HG03108 (cell line): ENCODE measurements at regions not wholly inside any gene's neighbourhood (a gene's known extent, or its start where the extent isn't known, plus 50 kb on each side); places are given as distances from the start of the nearest gene placed in this dataset.

ENCODE experiments used
- ATAC-seq: cut with Tn5 transposase; IDR thresholded peaks from one replicate; pipeline ENCODE4 v1.9.1; 2021; ENCODE audit warnings: moderate library complexity; ENCODE audit not compliant: unreplicated experiment

DNA sequence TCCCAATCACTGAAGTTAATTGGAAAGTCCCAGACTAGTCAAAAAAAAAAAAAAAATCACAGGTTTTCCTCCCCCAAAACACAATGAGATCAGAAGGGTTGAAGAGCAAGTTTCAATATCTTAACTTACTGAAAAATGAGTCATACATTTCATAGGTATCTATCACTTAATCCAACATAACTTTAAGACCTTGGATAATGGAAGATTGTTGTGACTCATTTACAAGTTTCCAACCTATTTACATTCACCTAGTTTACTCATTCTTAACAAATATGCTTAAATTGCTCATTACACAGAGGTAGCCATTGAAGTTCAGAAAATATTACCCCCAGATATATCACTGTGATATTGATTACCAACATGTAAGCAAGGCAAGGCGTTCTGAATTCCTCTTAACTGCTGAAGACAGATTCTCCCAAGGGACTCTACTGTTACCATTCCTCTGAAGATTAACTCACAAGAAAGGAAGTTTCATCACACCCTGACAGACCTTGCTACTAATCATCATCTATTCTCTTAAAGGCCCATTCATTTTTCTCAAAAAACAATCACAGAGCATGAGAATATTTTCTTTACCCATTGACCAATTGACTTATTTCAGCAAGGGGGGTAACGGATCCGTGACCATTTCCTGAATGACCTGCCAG lies 563.8 kb downstream of the TLE1 start:
- ATAC-seq, result no peak

DNA sequence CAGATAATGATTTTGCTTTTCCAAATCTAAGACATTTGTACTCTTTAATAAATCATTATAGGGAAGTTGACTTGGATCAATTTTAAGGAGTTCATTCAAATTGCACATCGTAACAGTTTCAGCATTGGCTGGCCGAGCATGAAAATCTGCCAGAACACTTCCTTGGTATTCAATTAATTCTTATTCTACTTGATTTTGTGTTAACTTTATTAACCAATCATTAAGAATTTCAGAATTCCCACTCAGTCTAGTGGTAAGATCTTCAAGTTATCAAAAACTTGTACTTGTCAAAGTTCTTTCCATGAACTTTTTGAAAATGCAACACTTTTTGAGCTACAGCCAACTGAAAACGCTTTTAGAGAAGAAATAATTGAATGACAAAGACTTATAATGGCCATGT lies 565.8 kb downstream of the TLE1 start:
- ATAC-seq, result no peak

DNA sequence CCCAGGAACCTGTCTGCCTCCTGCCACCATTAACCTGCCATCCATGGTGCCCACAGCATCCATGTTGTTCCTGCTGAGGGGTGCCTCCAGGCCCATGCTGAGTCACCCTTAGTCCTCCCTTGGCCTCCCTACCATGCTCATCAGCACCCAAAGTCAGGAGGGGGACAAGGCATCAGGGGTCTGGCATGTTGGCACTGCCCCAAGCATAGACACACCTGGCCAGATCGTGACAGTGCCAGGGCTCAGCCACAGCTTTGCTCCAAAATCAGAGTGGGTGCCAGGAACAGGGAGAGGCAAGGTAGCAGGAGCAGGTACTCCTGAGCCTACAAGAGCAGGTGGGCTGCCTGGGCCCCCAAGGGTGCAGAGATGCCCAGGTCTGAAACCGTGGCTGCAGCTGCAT lies 566.6 kb downstream of the TLE1 start:
- no peak for ATAC-seq

- ATAC-seq, result no peak
Observed at GRCh38 chr9:81119591-81119990, 569.8 kb downstream of the TLE1 start.

- ATAC-seq, result no peak
Observed at GRCh38 chr9:81118416-81118815, 570.9 kb downstream of the TLE1 start.

DNA sequence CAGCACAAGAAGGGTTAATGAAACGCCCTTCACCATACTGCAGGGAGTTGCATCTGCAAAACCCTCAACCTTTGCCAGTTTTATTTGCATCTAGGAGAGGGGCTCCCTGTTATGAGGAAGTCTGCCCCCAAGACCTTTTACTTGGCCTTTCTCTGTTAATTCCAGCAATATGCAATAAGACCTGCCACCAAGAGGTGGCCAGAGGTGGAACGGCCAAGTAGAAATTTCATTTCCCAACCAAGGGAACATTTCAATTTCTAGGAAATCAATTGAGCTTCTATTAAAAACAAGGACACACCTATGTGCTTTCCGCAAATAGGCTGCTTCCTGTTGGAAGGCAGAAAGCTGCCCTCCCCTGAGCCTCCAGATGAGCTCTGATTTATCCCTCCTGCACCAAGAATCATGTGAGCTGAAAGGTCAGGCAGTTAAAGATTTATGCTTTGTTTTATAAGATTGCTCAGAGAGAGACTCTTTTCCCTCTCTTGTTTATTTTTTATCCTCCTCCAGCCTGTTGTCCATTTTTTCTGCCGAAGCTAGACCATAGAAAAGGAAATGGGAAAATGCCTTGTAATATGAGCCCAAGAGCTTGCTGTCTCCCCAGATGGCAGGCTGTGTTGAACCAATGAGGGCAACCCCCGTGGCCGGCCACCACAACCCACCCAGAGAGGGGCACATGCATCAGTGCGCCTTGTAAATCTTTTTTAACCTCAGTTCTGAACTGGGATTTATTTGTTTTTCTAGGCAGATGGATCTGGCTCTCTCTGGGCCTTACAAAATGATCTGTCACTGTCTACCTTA lies 572.8 kb downstream of the TLE1 start:
- ATAC-seq, result no peak

DNA sequence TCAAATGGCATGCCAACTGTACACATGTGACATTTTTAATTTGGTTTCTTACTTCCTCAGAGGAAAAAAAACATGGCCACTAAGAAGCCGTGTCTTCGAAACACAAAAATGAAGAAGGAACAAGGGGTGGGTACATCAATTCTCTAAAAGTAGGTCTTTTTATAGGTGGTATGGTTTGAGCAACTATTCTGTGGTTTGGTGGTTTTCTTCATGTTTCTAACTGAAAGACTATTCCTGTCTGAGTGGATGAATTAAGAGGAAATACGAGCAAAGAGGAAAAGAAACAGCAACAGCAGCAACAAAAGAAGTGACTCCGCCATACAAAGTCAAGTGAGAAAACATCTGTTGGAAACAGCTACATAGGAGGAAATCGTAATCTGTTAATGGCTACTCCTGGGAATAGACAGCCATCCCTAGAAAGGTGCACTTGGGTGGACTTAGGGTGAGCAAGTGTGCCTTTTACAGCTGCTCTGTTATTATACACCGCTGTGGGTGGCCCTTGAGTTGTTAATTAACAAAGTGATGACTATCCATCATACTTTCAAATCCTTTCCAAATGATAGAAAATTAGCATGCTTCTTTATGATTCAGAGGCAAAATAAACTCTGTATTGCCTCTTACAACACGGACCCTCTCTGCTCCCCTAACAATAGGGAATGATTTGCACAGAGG lies 575.8 kb downstream of the TLE1 start:
- ATAC-seq, result no peak

DNA sequence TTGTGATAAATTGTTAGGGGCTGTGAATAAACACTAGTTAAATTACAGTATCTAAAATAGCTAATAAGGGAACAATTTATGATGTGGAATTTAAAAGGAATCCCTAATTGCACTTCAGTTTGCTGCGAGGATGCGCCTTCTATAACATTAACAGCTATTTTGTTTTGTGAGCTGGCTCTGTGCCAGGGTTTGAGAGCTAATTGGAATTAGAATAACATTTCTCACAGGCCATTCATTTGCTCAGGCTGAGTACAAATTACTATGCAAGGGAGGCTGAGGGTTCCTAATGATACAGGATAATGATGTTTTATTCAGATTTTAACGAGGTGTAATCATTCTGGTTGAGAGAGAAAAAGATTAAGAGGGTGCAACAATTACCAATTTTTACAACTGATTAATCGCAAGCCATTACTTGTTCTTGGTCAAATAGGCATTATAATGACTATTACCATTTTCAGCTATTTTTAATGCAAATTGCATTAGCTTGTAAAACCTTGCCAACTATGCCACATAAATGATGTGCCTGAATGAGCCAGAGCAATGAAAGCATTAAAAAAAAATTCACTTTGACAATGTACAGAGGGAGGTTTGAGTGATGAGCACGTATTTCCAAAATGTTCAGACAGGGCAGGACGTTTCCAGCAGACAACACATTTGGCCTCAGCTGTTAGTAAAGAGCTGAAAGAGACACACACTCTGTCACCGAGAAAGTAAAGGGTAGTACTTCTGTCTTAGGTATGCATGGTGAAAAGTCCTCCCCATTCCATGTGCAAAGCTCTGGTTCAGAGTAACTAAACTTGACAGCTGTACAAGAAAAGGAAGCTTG lies 576.5 kb downstream of the TLE1 start:
- no peak for ATAC-seq

GRCh38 chr9:81108821-81109220 lies 580.5 kb downstream of the TLE1 start:
- ATAC-seq, result no peak

DNA sequence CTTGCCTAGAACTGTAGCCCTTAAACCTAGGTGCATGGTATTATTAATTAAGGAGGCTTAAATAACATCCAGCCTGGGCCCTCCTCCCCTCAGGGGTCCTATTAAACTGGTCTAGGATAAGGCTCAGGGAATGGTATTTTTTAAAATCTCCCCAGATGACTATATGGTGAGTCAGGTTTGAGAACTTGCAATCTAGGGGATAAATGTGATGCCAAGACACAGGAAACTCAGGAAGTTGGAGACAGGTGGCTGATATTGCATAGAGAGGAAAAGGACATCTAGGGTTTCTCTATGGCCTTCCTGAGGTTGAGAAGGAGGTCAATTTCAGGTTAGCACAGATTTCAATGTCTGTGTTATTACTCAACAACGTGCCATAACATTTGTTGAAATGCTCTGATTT lies 581.0 kb downstream of the TLE1 start:
- no peak for ATAC-seq

DNA sequence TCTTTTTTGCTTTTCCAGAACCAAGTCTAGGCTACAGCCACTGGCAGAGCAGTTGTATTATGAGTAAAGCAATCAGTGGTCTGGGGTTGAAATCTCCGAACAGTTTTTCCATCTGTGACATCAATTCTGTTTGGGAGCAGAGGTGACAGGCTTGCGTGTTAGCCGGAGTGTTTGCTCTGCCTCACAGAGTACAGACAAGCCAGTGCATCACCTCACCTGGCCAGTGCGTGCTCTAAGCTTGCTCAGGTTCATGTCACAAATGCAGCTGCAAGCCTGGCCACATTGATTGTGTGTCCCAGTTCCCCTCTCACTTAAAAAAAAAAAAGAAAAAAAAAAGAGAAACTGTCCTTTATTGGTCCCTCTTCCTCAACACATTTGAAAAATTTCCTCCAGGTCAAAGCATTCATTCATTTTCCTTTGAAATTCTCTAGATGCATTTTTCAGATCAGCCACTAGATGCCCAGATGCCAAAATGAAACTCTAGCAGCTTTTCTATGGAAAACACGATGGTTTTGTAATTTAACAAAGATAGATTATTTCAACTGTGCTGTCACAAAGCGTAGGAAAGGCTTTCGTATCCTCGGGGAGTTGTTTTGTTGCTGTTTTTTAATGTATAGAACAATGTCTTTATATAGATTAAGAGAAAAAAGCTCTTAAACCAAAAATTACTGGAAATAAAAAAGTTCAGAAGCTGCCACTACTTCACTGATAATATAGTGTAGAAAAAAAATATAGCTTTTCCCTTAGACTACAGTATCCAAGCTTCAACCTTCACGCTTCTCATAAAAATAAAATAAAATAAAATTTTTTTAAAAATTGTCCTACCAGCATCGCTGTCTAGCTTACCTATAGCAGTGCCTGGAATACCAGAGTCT lies 585.5 kb downstream of the TLE1 start:
- ATAC-seq, result no peak

DNA sequence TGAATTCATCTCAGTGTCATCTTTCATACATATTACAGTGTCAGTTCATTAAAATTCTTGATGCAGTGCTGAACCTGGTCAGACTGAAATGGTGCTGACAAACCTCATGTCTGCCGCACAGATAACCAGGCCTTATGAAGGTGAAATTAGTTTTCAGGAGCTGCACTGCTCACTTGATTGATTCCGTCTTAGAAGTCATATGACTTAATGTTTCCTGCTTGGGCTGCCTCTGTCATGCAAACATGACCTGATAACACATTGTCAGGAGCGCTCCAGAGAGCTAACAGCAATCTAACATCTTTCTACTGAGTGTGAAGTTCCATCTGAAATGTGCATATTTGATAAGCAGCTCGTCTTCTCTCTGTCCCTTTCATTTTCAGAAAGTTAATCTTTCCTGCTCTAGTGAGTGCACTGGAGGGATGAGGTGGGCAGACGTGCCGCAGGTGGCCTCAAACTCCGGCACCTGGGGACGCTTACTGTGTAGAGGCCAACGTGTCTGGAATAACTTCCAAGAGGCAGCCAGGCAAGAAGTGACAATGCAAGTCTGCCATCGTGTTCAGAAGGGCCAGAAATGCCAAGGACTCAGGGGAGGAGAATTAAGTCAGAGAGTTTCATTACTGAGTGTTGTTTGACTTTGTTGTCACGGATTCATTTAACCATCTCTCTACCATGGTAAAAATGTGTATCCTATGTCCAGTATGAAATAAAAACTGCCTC lies 592.1 kb downstream of the TLE1 start:
- no peak for ATAC-seq

GRCh38 chr9:81096625-81097024 lies 592.7 kb downstream of the TLE1 start:
- no peak for ATAC-seq

- ATAC-seq, result no peak
Observed at GRCh38 chr9:81092057-81092456, 597.3 kb downstream of the TLE1 start.

DNA sequence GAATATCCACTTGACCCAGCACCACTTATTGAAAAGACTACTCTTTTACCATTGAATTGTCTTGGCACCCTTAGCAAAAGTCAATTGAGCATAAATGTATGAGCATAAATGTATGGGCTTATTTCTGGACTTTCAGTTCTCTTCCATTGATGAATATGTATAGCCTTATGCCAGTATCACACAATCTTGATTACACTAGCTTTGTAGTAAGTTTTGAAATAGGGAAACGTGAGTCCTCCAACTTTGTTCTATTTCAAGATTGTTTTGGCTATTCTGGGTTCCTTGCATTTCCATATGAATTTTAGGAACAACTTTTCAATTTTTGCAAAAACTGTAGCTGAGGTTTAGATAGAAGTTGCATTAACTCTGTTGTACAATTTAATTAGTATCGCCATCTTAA lies 601.0 kb downstream of the TLE1 start:
- ATAC-seq, result no peak

GRCh38 chr9:81086416-81086815 lies 602.9 kb downstream of the TLE1 start:
- ATAC-seq, result no peak

GRCh38 chr9:81083854-81084512 lies 605.4 kb downstream of the TLE1 start:
- ATAC-seq, result no peak

DNA sequence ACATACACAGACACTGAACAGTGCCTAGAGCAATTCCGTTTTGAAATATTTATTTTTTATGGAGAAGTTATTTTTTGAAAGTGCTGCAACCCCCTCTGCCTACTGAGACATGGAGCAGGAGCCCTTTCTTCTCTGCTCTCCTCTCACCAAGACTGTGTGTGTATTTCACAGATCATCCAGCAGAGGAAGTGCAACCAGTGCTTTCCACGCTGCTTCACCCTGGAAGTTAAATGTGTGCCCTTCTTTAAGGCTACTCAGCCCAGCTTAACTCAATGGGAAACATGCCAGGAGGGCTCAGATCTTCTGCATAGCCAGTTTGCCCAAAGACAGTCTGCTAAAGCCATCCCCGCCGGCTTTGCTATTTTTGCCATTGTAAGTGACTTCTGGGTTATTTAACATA lies 606.3 kb downstream of the TLE1 start:
- ATAC-seq, result no peak

DNA sequence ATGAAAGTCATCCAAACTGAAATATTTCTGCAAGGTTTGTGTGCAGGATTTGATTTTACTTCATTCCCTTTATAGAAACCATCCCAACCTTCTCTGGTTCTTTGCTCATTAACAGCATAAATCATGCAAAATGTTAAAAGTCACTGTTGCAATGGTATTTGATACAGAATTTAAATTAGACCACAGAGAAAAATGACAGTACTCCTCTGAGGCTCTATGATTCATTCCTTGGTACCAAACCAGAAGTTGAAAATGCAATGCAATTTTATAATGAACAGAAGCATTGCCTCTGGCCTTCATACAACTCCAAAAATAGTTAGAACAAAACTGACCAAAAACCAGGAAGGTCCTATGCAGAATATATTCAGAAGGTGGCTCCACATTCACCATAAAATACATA lies 607.1 kb downstream of the TLE1 start:
- ATAC-seq, result no peak
